Anterior cingulate cortex (tissue), 58 donors: ENCODE measurements at regions not wholly inside any gene's neighbourhood (a gene's known extent, or its start where the extent isn't known, plus 50 kb on each side); places are given as distances from the start of the nearest gene placed in this dataset.

Experiments
- DNase-seq, 58 donors: peaks; one replicate each; lab custom pipeline; 2025; lab: John Stamatoyannopoulos, UW

DNA sequence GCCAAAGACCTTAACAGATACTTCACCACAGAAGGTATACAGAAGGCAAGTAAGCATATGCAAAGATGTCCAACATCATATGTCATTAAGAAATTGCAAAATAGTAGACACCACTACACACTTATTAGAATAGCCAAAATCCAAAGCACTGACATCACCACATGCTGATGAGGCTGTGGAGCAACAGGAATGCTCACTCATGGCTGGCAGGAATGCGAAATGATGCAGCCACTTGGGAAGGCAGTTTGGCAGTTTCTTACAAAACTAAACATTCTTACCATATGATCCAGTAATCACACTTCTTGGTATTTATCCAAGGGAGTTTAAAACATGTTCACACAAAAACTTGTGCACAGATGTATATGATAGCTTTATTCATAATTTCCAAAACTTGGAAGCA lies 261.2 kb upstream of the AJAP1 start:
- no peak for DNase-seq

DNA sequence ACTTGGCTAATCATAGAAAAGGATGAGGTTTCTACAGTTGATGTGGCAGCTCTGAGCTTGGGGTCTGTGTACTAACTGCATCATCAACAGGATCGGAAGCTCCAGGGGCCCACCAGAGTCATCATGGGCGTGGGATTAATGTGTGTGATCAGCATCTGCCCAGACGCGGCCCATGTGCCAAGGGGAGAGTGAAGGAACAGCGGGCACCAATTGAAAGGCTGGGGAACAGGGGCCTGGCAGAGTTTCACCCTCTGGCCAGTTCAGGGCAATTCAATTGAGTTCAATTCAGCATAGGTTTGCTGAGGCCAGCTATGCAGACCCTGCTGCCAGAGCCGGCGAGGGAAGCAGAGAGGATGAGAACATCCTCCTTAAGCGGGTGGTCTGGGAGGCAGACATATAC lies 260.0 kb upstream of the AJAP1 start:
- peak in 24 of 58 donors; percentile 1 to 65 (median 20) for DNase-seq

- DNase-seq, result no peak
Measured at GRCh38 chr1:4395158-4395557, 259.3 kb upstream of the AJAP1 start.

- DNase-seq, result no peak
Measured at GRCh38 chr1:4395676-4396075, 258.7 kb upstream of the AJAP1 start.

- peak in 29 of 58 donors; percentile 0 to 39 (median 19) for DNase-seq
Measured at GRCh38 chr1:4396551-4396950, 257.9 kb upstream of the AJAP1 start.

- peak in 41 of 58 donors; percentile 3 to 70 (median 30) for DNase-seq
Measured at GRCh38 chr1:4397196-4397595, 257.2 kb upstream of the AJAP1 start.

- DNase-seq, result no peak
Measured at GRCh38 chr1:4402032-4402431, 252.4 kb upstream of the AJAP1 start.

DNA sequence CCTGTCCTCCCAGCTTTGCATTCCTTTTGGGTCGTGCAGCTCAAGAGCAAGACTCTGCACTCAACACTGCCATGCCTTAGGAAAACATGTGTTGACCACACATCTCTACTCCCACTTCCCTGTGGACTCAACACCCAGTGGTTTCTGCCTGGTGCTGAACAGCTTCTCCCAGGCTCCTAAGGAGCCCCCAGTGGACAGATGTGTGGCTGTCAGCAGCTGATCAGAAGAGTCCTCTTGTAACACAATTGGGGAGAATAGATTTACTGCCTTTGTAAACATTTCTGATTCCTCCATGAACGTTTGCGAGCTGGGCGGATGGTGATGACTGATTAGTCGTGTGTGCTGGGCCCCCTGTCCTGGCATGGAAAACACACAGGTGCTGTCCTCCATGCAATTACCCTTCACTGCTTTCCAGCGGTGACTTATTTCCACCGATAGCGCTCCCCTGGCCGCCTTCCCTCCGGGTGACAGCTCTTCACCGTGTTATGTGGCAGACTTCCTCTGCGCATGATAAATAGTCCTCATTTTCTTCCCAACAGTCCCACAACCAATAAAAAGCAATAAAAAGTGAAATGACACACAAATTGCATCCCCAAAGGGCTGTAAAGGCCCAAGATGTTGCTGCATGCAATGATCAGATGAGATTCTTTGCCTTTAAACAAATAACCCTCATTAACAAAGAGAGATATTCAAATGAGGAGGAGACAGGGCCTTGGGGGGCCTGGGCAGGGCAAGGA lies 249.4 kb upstream of the AJAP1 start:
- no peak for DNase-seq

DNA sequence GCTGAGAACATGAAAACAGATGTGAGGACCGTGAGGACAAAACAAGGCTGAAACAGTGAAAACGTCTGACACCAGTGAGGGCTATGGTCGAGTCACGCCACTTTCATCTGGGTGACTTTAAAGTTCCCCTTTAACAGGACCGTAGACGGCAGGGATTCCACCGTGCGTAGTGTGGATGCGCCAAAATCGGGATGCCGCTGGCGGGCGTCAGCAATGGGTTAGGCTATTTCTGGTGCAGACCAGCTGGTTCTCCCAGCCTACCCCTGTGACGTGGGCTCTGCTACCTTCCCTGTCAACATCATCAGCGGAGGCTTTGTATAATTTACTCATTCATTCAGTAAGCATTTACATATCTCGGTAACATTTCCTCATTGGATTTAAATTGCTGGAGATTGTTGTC lies 246.6 kb upstream of the AJAP1 start:
- peak in 12 of 58 donors; percentile 4 to 46 (median 24) for DNase-seq

DNA sequence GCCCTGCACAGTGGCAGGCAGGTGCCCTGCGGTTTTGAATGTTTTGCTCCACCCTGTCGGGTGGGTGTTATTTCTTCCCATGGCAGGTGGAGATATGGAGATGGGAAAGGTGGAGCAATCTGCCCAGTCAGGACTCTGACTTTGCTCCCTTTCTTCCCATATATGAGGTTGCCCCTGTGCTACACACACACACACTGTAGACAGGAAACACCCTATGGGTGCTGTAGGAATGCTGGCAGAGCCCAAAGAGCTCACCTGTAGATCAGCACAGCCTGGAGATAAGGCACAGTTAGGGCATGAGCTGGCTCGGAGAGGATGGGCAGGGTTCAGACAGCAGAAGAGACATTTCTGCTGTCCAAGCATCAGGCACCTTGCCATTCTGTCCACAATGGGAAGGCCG lies 246.0 kb upstream of the AJAP1 start:
- no peak for DNase-seq

DNA sequence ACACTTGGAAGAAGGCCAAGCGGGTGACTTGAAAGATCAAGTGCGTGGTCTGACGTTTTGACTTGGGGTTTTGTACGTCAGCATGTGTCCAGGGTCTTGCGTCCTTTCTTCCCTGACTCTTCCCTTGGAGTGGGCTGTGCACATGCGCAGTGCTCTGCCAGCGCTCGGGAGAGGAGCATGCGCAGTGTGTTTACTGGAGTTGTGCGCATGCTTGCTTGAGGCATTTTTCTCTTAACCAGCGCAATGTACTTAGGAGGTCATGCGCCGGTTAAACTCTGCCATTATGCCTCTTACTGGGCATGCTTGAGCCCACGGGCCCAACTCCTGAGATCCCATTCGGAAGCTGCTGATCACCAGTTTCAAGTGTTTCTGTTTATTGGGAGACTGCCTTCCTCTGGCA lies 242.5 kb upstream of the AJAP1 start:
- no peak for DNase-seq

- DNase-seq, result no peak
Measured at GRCh38 chr1:4415476-4415875, 238.9 kb upstream of the AJAP1 start.

DNA sequence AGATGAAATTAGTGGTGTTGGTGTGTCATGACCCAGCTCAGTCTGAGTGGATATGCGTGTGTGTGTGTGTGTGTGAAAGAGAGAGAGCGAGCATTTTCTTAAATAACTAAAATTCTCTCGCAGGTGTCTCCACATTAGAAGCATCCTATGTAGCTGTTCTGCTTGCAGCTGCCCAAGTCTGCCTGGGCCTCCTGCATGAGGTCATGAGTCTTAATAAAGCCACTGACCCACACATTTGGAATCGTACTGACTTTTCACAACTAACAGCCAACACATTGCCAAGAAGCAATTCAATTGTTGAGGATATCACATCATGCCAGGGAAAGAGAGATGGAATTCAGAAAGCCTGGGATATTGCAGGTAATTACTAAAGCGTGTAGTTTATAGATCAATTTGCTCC lies 238.2 kb upstream of the AJAP1 start:
- no peak for DNase-seq

DNA sequence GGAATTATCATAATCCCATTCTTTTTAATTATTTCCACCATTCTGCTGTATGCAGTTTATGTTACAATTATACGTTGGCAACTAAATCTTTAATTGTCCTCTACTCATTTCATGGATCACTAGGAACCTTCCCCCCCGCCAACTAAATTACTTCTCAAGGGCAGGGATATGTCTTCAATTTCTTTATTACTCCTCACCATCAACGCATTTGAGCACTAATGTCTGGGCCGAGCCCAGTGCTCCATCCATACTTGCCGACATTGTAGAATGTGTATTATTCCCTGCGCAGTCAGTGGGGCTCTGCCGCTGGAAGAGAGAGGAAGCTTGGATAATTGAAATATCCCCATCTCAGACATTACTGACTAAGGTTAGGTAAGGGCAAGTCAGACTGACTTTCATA lies 236.4 kb upstream of the AJAP1 start:
- DNase-seq, result no peak

DNA sequence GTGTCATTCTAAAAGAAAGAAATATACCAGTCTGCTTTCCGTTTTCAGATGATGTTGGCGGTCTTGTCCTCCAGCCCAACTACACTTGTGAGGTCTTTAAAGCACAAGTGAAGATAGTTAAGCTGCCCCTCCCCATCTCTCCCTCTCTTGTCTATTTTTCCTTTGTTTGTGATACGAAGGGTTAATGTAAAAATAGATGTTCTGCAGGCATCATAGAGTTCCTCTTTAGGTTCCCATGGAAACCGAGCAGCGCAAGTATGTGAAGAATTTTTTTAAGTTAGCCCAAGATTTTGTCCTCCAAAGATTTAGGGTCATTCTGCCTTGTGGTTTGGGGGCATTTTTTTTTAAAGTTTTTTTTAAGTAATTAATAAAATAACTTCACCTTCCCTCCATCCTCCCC lies 232.4 kb upstream of the AJAP1 start:
- no peak for DNase-seq

- peak in 1 of 58 donors; percentile 11 for DNase-seq
Measured at GRCh38 chr1:4422504-4423289, 231.7 kb upstream of the AJAP1 start.

DNA sequence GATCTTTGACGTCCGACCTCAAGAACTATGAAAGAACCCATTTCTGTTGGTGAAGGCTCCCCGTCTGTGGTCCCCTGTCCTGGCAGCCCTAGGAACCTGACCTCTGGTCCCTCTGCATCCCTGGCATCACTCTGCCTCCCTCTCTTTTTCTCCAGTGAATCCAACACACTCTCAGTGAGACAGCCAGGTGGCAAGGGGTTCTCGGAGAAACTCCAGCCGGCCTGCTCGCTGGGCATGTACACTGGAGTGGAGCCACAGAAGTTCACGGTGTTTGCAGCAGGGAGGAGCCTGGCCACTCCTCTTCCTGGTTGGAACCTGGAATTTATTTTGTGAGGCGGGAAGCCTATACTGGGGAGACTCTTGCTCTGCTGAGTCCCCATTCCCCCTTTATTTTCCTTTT lies 230.2 kb upstream of the AJAP1 start:
- no peak for DNase-seq

DNA sequence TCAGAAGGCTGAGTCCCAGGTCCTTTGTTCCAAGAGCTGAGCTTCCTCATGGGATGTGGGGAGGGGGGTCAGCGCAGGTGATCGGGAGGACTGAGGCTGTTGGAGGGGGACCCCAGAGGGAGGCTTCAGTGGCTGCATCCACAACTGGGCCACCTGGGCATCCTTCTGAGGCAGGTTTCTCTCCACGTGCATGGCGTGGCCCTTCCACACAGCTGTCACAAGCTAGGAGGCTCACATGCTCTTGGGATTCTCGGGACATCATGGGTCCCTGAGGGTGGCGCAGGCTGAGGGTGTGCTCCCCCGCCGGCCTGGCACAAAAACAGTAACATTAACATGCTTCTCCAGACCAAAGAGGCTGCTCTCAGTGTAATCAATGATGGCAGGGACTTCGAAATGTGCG lies 229.6 kb upstream of the AJAP1 start:
- no peak for DNase-seq

- DNase-seq, result no peak
Measured at GRCh38 chr1:4425892-4426291, 228.5 kb upstream of the AJAP1 start.

- no peak for DNase-seq
Measured at GRCh38 chr1:4428711-4429110, 225.7 kb upstream of the AJAP1 start.

DNA sequence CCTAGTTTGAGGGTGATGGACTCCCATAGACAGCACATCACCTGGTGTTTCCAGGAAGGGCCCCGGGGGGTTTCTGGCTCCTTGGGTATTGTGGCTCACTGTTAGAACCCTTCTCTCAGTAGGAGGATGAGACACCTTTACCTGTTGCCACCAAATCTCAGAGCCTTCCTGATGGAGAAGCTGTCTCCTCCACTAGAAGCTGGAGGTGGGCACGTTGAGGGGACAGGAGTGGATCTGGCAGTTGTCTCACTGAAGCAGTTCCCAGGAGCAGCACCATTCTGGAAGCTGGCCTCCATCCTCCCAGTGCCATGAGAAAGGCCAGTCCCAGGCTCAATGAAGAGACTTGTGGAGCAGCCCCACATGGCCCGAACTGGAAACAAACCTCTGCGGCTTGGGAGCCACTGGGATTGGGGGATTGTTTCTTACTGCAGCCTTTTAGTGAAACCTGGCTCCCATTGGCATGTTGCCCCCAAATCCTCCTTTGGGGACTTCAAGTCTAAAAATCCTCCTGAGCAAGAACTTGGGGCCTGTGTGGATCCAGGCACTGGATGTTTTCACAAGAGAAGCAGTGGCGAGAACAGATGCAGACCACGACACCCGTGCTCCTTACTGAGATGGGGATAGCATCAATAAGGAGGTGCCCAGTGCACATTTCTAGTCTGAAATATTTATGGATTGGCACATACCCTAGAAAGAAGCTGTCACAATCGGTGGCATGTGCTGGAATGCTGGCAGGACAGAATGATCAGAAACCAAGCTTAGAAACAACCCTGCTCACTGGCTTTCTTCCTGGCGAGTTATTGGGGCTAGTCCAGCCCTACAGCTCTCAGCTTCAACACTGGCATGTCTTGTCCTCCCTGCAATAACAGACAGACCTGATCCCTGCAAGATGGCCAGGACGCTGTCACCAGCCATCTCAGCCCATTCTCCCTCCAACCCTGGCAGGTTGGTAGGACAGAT lies 223.7 kb upstream of the AJAP1 start:
- peak in 27 of 58 donors; percentile 6 to 60 (median 17) for DNase-seq
